Right ventricle myocardium superior (tissue), 1 donor: ENCODE measurements at regions not wholly inside any gene's neighbourhood (a gene's known extent, or its start where the extent isn't known, plus 50 kb on each side); places are given as distances from the start of the nearest gene placed in this dataset.

Source experiments
- ATAC-seq: fragments of 200-7000 bp; cut with Tn5 transposase; one replicate; pipeline ENCODE4 v1.9.1; 2020; ENCODE audit warnings: mild to moderate bottlenecking; ENCODE audit not compliant: poor library complexity
- DNase-seq: peaks from one replicate; pipeline ENCODE4 v3.0.0-alpha.2; 2020
- intact Hi-C: fragments of 100-400 bp; cut with DNase I; formaldehyde crosslinking; loops from one replicate; pipeline ENCODE4 v1.11.2; 2022
- donor health status: DM: no; HTN: yes; CAD: no; lungs with severe emphysema.

DNA sequence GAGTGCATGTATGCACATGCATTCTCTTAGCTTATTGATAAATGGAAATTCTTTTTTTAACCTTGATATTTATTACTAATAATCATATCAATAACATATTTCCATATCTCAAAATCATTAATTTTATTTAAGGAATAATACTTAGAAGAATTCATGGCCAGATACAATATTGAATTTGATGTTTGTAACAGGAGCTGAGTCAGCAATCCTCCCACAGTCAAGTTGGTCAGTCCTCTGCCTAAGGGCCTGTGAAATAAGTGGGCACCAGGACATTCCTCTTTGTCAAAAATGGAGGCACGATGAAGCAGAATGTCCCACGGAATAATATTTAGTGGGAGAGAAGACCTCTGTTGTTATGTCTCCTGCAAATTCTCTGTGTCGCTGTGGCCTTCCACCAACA lies 148.6 kb downstream of the LRRC70 start:
- DNase-seq (no peak), ATAC-seq (no peak)
- intact Hi-C loops: no loop called here

DNA sequence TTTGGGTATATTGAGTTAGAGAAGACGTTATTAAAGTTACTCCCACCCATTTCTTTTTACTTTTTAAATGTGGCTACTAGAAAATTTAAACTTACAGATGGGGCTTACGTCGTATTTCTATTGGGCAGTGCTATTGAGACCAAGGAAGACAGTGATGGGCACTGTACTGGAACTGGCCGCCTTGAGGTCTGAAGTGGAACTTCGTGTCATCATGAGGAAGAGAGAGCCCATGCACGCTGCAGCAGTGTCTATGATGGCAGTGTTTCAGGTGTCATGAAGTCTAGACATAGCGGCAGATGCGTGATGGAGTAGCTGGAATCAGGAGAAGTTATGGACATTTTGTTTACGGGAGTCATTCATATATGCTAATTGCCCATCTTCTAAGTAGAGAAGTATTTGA lies 143.7 kb downstream of the LRRC70 start:
- intact Hi-C loops: no loop called here
- DNase-seq (no peak), ATAC-seq (no peak)

- no peak for DNase-seq
- ATAC-seq: no peak
- intact Hi-C loops: no loop called here
Measured at GRCh38 chr5:62720031-62720441, 141.4 kb downstream of the LRRC70 start.

DNA sequence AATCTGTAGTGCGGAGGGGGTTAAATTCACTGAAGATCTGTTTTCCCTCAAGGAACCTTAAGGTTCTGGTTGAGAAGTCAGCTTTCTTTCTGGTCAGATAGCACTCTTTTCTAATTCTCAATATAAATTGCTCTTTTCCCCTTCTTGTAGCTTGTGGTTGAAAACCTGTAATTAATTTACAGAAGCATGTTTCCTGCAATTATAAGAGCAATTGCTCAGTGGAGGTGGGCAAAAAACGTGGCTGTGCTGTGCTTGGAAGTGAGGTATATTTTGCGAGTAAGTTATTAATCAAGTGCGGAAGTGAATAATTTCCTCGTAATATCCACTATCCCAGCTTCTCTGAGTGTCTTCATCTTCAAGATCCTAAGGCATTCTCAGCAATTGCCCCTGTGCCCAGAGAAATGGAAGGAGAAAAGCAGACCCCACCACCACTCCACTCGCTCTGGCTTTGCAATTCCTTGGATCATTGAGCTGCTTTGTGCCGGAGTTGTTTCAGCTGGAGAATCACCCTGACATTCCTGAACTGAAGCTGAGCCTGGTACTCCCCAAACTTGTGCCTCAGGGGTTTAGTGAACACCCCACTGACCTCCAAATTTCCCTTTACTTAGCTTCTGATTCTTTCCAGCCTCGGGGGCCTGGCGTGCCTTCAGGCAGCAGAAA lies 140.6 kb downstream of the LRRC70 start:
- ATAC-seq (no peak), DNase-seq (no peak)
- intact Hi-C loops: no loop called here

DNA sequence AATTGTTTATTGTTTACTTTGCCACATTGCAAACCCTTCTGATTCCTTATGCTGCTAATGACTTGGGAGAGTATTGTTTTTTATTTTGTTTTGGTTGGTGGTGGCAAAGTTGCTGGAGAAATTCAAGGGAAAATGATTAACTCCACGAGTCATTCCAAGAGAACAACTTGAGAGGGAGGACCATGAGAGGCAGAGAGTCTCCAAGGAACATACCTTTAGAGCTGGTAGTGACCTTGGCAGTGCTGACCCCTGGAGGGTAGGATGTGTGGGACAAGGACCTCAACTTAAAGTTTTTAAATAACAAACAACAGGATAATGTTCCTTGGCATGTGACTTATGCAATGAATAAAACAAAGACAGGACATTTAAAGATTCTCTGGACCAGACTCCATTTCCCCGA lies 139.7 kb downstream of the LRRC70 start:
- no peak for ATAC-seq
- intact Hi-C loops: no loop called here

GRCh38 chr5:62717301-62717933 lies 138.8 kb downstream of the LRRC70 start:
- intact Hi-C loops: no loop called here
- DNase-seq: no peak
- no peak for ATAC-seq

More for the DNA sequence above, 139.7 kb downstream of the LRRC70 start:
- no peak for DNase-seq

DNA sequence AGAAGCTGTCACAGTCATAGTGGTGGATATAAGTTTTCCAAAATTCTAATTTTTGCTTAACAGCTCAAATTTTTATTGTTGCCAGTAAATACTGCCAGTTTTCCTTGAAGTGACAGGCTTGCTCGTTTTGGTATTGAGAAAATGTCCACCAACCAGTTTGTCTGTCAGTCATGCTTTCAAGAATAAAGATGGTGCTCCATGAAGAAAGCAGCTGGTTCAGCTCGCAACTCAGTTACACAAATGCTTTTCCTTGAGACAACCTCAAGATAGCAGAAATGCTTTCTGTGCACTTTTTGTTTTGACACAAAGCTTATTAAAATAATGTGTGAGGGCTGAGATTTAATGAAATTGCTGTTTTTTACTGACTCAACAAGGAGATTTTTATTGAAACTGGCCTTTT lies 135.7 kb downstream of the LRRC70 start:
- no peak for ATAC-seq
- no peak for DNase-seq
- intact Hi-C loops: no loop called here

DNA sequence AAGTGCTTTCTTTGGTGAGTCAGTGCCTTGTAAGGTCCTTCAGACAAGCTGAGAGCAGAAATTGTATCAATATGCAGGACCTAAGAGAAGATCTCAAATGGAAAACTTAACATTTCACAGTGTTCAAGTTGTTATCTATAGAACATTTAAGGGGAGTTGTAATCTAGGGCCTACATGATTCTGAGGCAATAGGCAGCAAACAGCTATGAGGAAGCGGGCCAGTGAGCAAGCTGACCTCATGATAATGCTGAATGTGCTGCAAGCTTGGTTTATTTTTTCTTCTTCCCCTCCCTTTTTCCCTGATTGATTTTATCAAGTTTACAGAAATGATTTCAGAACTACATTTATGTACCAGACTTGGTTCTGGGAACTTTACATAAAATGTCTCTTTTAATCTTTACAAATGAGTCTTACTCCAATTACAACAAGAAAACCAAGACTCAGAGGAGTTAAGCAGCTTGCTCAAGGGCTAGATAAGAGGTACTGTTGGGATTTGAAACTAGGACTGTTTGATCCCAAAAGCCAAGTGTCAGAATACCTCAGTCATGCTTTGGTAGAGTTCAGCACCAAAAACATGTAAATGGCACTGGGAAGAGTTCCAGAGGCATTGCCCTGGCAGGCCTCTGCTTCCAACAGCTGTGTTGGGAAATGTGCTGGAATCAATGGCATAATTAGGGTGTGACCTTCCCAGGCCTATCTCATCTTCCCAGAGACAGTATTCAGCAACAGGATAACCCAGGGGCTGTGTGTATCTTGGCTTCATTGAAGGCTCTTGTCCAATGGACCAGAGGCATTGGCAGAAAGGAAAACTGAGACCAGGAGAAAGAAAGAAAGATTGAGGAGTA lies 130.1 kb downstream of the LRRC70 start:
- intact Hi-C loops: no loop called here
- no peak for DNase-seq
- no peak for ATAC-seq

DNA sequence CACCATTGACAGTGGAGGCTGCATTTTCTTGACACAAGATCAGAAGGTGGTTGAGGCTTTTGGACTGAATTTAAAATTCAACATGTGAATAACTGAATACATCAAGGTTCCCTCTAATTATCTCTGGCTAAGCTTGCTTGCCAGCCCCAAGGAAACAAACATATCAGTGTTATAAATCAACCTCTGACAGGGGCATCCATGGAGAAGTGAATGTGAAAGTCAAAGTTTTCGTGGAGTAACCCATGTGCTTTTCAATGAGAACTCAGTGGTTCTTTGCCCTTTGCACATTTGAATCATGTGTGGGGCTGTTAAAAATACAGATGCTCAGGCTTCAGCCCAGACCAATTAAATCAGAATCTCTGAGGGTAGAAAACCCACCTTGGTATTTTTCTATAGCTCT lies 128.9 kb downstream of the LRRC70 start:
- DNase-seq: no peak
- no peak for ATAC-seq
- intact Hi-C loops: no loop called here

- intact Hi-C loops: no loop called here
- DNase-seq: no peak
- ATAC-seq: no peak
Measured at GRCh38 chr5:62707131-62707530, 128.5 kb downstream of the LRRC70 start.

- no peak for ATAC-seq
- intact Hi-C loops: no loop called here
- no peak for DNase-seq
Measured at GRCh38 chr5:62705022-62705421, 126.4 kb downstream of the LRRC70 start.

- intact Hi-C loops: no loop called here
- ATAC-seq (no peak), DNase-seq (no peak)
Measured at GRCh38 chr5:62702126-62702525, 123.5 kb downstream of the LRRC70 start.

DNA sequence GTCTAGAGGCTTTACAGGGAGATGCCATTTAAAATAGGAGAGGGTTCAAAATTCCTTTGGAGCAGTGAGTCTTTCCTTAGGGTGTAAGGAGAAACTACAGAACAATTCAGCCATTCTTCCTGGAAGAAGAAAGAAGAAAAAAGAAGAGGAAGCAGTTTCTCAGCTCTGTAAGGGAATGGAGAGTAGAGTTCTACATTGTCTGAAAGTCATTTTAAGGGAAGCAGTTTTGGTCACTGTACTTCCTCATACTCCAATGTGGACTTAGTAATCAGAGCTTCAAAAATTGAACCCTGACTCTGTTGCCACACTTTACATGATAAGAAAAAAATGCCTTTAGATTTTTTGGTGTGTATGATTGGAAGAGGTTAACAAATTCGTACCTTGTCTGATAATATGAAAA lies 122.4 kb downstream of the LRRC70 start:
- ATAC-seq: no peak
- intact Hi-C loops: no loop called here

GRCh38 chr5:62698756-62699155 lies 120.1 kb downstream of the LRRC70 start:
- intact Hi-C loops: no loop called here
- no peak for DNase-seq
- ATAC-seq: no peak

More for the DNA sequence above, 122.4 kb downstream of the LRRC70 start:
- DNase-seq: no peak

- DNase-seq: no peak
- ATAC-seq: no peak
- intact Hi-C loops: no loop called here
Measured at GRCh38 chr5:62695274-62695673, 116.7 kb downstream of the LRRC70 start.

DNA sequence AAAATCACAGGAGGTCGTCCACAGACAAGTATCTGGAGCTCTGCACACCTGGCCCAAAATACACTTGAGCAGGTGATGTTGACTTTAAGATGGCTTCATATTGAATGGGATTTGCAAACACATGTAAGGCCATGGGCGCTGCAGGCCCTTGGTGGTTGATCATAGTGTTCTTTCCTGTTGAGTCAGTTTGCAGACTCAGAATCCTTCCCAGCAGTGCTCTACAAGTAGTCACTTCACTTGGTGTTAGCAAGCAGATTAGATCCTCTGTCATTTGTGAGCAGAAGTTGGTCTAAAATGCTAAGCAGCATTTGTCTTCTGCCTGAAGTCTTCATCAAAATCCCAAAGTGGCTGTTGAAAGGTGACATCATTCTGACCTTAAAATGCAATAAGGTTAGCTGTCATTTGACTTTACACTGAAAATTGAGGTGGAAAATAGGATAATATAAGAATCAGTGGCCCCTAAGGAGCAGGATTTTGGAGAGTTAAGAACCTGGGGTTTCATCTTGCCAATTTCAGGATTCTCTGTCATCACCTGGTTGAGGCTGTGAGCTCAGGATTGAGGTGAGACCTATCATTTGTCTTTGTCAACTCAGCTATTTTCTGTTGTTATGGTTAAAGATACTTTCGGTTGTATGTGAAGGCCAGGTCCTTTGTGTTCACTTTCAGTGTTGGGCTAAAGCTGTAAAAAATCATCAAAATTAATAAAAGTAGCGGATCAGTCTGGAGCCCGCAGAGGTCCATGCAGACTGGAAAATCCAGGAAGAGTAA lies 114.5 kb downstream of the LRRC70 start:
- intact Hi-C loops: no loop called here
- ATAC-seq: no peak
- DNase-seq: no peak

GRCh38 chr5:62691946-62692345 lies 113.3 kb downstream of the LRRC70 start:
- no peak for DNase-seq
- intact Hi-C loops: no loop called here
- no peak for ATAC-seq

GRCh38 chr5:62690421-62690820 lies 111.8 kb downstream of the LRRC70 start:
- DNase-seq (no peak), ATAC-seq (no peak)
- intact Hi-C loops: no loop called here
